ENCODE measurements at regions not wholly inside any gene's neighbourhood (a gene's known extent, or its start where the extent isn't known, plus 50 kb on each side); places are given as distances from the start of the nearest gene placed in this dataset.

GRCh38 chr20:51995551-51995951 is 193.2 kb upstream of the SALL4 start:
- Histone ChIP-seq H3K4me3 (replicated peaks in 1 of 3; ENCODE audit: low read depth in 2 of 3, low read length in 3 of 3) (no peak overlapping the region), H4K20me1 (ENCODE audit: insufficient read depth, low read length) (no peaks in the 10 kb centered on the region), H2AFZ (ENCODE audit: insufficient read depth, low read depth, low read length, poor library complexity, severe bottlenecking) (no peak overlapping the region), H3K9me3 (replicated peaks in 1 of 2; ENCODE audit: control insufficient read depth in 1 of 2, insufficient read depth in 1 of 2, low read length in 2 of 2) (no peaks in the 10 kb centered on the region), H3K79me2 (ENCODE audit: insufficient read depth, low read length) (no peaks in the 10 kb centered on the region), H3K27ac (ENCODE audit: low read depth in 1 of 2, low read length in 2 of 2) (no peak overlapping the region), H3K9ac (ENCODE audit: insufficient read depth, low read length, poor library complexity, severe bottlenecking) (no peak overlapping the region), H3K4me2 (replicated peaks; ENCODE audit: extremely low read depth, low read length, poor library complexity, severe bottlenecking) (no peak overlapping the region), H3K36me3 (replicated peaks in 1 of 2; ENCODE audit: control insufficient read depth in 1 of 2, insufficient read depth in 2 of 2, low read length in 2 of 2) (no peaks in the 10 kb centered on the region), H3K27me3 (ENCODE audit: control insufficient read depth in 2 of 2, insufficient read depth in 2 of 2, low read length in 2 of 2) (no peaks in the 10 kb centered on the region), H3K4me1 (ENCODE audit: control insufficient read depth in 1 of 2, insufficient read depth in 2 of 2, low read length in 2 of 2) (no peaks in the 10 kb centered on the region)
- H3K27me3 Mint-ChIP-seq (ENCODE audit: low read depth in 3 of 3): peaks cover 0 to 3% (median 2%) of the 10 kb centered on the region in 3 donors
- H3K4me3 Mint-ChIP-seq: no peak overlapping the region
- no peak overlapping the region for H3K27ac Mint-ChIP-seq
- peaks cover 0 to 8% (median 3%) of the 10 kb centered on the region in 7 donors for H3K9me3 Mint-ChIP-seq
- intact Hi-C loops (cut with micrococcal nuclease): no loop called here
- H3K36me3 Mint-ChIP-seq: no peaks in the 10 kb centered on the region
- WGBS (ENCODE audit: insufficient coverage): no CpG with 5 or more reads among the region's 3 CpGs
- peaks cover 9% of the 10 kb centered on the region for H3K4me1 Mint-ChIP-seq
- no peak for DNase-seq
- TF ChIP-seq, protein P1, sequence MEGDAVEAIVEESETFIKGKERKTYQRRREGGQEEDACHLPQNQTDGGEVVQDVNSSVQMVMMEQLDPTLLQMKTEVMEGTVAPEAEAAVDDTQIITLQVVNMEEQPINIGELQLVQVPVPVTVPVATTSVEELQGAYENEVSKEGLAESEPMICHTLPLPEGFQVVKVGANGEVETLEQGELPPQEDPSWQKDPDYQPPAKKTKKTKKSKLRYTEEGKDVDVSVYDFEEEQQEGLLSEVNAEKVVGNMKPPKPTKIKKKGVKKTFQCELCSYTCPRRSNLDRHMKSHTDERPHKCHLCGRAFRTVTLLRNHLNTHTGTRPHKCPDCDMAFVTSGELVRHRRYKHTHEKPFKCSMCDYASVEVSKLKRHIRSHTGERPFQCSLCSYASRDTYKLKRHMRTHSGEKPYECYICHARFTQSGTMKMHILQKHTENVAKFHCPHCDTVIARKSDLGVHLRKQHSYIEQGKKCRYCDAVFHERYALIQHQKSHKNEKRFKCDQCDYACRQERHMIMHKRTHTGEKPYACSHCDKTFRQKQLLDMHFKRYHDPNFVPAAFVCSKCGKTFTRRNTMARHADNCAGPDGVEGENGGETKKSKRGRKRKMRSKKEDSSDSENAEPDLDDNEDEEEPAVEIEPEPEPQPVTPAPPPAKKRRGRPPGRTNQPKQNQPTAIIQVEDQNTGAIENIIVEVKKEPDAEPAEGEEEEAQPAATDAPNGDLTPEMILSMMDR (IDR thresholded peaks at IDR 0.05): no peak

GRCh38 chr20:51994751-51995417 is 192.6 kb upstream of the SALL4 start:
- no peak overlapping the region for H3K27ac Mint-ChIP-seq
- H3K27ac ChIP-seq (ENCODE audit: low read depth in 1 of 2, low read length in 2 of 2): no peak overlapping the region
- no peak for DNase-seq
- H3K4me1 ChIP-seq (ENCODE audit: control insufficient read depth in 1 of 2, insufficient read depth in 2 of 2, low read length in 2 of 2): no peaks in the 10 kb centered on the region
- no peaks in the 10 kb centered on the region for H3K36me3 ChIP-seq (replicated peaks in 1 of 2; ENCODE audit: control insufficient read depth in 1 of 2, insufficient read depth in 2 of 2, low read length in 2 of 2)
- intact Hi-C loops (cut with micrococcal nuclease): no loop called here
- no peak overlapping the region for H3K4me3 Mint-ChIP-seq
- H3K4me2 ChIP-seq (replicated peaks; ENCODE audit: extremely low read depth, low read length, poor library complexity, severe bottlenecking): no peak overlapping the region
- TF ChIP-seq, protein P1 (IDR thresholded peaks at IDR 0.05): no peak
- H3K9me3 Mint-ChIP-seq: peaks cover 0 to 8% (median 3%) of the 10 kb centered on the region in 7 donors
- no peaks in the 10 kb centered on the region for H3K27me3 ChIP-seq (ENCODE audit: control insufficient read depth in 2 of 2, insufficient read depth in 2 of 2, low read length in 2 of 2)
- no peak overlapping the region for H3K9ac ChIP-seq (ENCODE audit: insufficient read depth, low read length, poor library complexity, severe bottlenecking)
- H3K4me1 Mint-ChIP-seq: peaks cover 9% of the 10 kb centered on the region
- peaks cover 0 to 3% (median 2%) of the 10 kb centered on the region in 3 donors for H3K27me3 Mint-ChIP-seq (ENCODE audit: low read depth in 3 of 3)
- 98% methylated on average over 5 of the region's 10 CpGs for WGBS (ENCODE audit: insufficient coverage)
- no peak overlapping the region for H2AFZ ChIP-seq (ENCODE audit: insufficient read depth, low read depth, low read length, poor library complexity, severe bottlenecking)
- H4K20me1 ChIP-seq (ENCODE audit: insufficient read depth, low read length): no peaks in the 10 kb centered on the region
- no peaks in the 10 kb centered on the region for H3K9me3 ChIP-seq (replicated peaks in 1 of 2; ENCODE audit: control insufficient read depth in 1 of 2, insufficient read depth in 1 of 2, low read length in 2 of 2)
- no peak overlapping the region for H3K4me3 ChIP-seq (replicated peaks in 1 of 3; ENCODE audit: low read depth in 2 of 3, low read length in 3 of 3)
- H3K79me2 ChIP-seq (ENCODE audit: insufficient read depth, low read length): no peaks in the 10 kb centered on the region
- no peaks in the 10 kb centered on the region for H3K36me3 Mint-ChIP-seq
